NCI-H82 (cell line): ENCODE measurements at regions not wholly inside any gene's neighbourhood (a gene's known extent, or its start where the extent isn't known, plus 50 kb on each side); places are given as distances from the start of the nearest gene placed in this dataset.
A peak's percentile ranks its signal among the peaks of the same experiment; 100 is the strongest.
"Not testable (repeated sequence)": the region's sequence is repeated elsewhere in the genome, so short reads cannot be mapped to it uniquely, and the experiment has no call there.

Experiments used
- DNase-seq: peaks from one replicate; lab custom pipeline; 2025; lab: John Stamatoyannopoulos, UW

GRCh38 chr15:69679623-69680228 is 227.1 kb downstream of the RPLP1 start:
- no peak for DNase-seq

DNA sequence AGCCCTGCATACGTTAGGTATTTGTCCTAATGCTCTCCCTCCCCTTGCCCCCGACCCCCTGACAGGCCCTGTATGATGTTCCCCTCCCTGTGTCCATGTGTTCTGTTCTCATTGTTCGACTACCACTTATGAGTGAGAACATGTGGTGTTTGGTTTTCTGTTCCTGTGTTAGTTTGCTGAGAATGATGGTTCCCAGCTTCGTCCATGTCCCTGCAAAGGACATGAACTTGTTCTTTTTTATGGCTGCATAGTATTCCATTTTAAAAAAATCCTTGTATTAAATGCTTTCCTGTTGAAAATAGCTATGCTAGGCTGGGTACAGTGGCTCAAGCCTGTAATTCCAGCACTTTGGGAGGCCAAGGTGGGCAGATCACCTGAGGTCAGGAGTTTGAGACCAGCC is 232.2 kb downstream of the RPLP1 start:
- not testable (repeated sequence) for DNase-seq

DNA sequence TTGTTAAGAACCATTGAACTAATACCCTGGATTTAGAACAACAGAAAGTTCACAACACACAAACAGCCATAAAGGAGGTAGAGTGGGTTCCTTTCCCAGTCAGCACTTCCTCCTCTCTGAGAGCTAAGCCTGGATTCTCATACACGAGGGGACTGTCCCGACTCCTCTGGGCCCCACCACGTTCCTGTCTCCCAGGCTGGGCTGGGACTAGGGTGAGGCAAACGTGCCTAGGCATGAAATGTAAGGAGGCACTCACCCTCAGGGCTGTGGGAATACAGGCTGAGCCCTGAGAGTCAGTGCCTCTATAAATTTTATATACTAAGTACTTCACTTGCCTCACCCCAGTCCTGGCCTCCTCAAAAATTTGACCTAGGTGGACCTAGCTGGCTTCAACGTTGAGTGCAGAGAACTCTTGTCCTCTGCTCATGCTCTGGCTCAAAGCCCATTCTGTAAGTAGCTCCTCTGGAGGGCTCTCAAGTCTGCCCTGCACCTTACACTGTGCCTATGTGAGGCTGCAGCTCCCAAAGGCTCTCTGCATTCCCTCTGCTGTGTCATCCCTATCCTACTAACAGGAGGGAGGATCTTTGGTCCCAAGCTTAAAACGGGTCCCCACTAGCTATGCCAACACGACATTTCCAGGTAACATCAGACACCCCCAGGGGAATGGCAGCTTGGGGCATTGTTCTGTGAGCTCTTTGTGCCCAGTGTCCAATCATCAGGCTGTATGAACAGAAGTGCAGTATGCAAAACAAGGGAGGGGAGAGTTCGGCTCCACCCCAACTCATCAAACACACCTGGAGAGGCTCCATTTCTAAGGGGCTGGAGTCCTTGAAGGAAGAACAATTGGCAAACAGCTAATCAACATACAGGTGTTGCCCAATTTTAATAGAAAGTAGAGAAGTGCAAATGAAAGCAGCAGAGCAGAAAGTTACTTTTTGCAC is 233.2 kb downstream of the RPLP1 start:
- DNase-seq: no peak

- DNase-seq: no peak
These were observed 234.0 kb downstream of the RPLP1 start for GRCh38 chr15:69686626-69687025.

- DNase-seq: no peak
These were observed 236.5 kb downstream of the RPLP1 start for GRCh38 chr15:69689133-69689532.

- no peak for DNase-seq
These were observed 238.8 kb downstream of the RPLP1 start for GRCh38 chr15:69691307-69692015.

- DNase-seq: peak; percentile 44
These were observed 239.7 kb downstream of the RPLP1 start for GRCh38 chr15:69692342-69692741.

GRCh38 chr15:69693059-69693458 is 240.4 kb downstream of the RPLP1 start:
- DNase-seq: no peak

- no peak for DNase-seq
These were observed 244.3 kb downstream of the RPLP1 start for GRCh38 chr15:69696946-69697345.

DNA sequence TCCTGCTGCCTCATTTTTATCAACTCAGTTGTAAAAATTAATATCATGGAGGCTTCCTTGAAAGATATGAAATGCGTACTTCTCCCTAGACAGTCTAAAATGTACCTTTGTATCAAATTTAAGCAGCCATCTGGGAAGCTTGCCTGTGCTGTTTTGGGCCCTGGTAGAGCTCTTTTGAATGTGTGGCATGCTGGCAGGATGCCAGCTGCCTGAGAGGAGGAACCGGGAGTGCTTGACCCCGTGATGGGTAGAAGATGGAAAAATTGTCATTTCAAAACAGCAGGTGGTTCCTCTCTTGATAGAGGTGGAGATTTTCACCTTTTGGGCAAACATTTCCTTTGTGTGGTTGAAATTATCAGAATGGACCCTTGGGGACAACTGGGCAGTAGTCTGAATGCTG is 245.3 kb downstream of the RPLP1 start:
- no peak for DNase-seq

DNA sequence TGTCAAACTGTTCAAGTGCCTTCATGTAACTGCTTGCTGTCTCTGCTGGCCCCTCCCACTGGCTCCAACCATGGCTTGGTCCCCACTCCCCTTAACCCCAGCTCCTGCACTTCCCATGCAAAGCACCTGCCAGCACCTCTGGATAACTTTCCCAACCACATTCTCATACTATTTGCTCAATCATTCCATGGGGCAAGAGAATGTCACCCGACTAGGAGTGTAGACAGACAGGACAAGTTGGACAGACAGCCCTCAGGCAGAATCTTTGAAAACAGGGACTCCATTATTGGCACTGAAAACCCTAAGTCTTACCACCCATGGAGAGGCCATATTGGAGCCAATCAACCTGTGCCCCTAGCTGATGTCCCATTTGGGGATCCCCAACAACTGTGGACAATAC is 246.5 kb downstream of the RPLP1 start:
- no peak for DNase-seq

DNA sequence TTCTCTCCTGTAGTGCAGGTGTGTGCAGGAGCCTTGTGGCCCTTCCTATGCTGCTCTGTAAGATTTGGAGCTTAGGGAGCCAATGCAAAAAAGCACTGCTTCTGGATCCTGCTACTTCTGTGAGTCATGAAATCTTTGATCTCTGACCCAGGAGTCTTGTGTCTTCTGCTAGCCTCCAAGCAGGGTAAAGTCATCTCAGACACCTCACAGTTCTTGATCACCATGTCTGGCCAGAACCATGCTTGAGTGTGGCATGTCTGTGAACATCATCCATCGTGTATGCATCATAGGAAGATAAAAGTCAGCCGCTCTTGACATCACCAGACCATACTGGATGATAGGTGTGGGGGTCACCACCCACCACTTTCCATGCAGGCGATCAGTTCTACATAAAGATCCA is 247.8 kb downstream of the RPLP1 start:
- no peak for DNase-seq

DNA sequence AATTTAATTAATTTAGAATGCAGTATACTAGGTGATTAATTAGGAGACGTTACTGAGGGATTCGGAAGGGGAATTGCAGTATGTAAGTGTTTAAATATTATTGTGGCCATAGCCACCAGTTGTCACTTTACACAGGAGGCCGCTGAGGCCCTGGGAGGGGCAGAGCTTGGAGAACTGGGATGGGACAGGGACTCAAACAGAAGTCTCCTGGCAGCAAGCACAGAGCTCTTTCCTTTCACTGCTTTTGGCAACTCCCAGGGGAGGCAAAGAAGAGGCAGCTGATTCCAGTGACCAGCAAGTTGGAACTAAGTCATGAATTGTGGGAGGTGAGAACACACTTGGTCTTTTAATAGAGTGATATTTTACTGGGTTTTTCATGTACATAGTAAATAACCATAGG is 248.6 kb downstream of the RPLP1 start:
- DNase-seq: no peak

DNA sequence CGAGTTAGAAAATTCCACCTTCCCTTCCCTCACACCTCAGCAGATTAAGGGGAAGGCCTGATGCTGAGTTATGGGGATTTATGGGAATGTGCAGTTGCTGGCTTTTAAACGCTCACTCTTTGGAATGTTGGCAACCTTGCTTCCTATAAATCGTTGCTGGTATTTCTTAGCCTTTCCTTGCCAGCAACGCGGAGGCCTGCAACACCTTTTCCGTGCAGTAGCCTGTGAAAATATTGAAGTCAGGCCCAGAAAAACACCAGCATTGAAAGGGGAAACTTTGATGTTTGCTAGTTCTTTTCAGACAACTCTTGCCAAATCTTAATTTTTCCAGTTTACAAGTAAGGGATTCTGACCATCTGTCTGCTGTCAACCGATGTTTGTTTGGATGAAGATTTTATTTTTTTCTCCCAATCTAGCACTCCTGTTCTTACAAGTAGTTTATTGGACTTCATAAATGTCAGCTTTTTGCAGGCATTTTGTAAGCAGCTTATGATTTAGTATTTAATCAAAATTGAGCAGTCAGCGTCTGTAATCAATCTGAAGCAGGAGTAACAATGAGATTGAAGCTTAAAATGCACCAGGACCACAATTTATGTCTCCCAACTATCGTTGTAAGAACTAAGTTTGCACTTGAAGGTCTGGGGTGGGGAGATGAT is 251.0 kb downstream of the RPLP1 start:
- no peak for DNase-seq

DNA sequence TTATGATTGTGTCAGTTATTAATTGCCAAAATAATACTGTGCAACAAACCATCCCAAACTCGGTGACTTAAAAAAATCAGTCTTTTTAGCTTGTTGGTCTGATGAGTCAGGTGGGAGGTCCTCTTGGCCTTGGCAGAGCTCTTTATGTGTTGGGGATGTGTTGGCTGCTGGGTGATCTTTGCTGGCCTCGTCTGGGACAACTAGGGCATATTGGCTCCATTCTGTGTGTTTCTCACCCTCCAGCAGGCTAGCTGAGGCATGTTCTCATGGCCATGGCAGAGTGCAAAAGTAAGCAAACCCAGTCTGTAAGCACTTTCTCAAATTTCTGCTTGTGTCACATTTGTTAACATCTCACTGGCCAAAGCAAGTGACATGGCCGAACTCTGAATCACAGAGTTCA is 251.6 kb downstream of the RPLP1 start:
- no peak for DNase-seq

- peak; percentile 78 for DNase-seq
These were observed 252.1 kb downstream of the RPLP1 start for GRCh38 chr15:69704700-69705099.

DNA sequence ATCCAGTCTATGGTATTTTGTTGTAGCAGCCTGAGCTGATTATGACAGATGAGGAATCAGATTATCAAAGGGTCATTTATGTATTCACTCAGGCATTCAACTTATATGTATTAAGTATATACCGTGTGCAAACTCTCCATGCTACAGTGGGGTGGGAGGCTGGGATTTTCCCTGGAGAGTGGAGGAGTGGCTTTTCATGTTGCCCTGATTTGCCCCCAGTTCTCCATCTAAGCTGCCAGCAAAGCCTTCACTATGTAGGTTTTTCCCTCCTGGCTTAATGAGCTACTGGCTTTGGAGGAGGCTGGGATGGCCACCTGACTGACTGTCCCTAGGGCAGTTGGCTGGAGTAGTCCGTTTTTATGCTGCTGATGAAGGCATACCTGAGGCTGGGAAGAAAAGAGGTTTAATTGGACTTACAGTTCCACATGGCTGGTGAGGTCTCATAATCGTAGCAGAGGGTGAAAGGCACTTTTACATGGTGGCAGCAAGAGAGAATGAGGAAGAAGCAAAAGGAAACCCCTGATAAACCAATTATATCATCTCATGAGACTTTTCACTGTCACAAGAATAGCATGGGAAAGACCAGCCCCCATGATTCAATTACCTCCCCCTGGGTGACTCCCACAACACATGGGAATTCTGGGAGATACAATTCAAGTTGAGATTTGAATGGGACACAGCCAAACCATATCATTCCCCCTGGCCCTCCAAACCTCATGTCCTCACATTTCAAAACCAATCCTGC is 253.9 kb downstream of the RPLP1 start:
- DNase-seq: peak; percentile 18

DNA sequence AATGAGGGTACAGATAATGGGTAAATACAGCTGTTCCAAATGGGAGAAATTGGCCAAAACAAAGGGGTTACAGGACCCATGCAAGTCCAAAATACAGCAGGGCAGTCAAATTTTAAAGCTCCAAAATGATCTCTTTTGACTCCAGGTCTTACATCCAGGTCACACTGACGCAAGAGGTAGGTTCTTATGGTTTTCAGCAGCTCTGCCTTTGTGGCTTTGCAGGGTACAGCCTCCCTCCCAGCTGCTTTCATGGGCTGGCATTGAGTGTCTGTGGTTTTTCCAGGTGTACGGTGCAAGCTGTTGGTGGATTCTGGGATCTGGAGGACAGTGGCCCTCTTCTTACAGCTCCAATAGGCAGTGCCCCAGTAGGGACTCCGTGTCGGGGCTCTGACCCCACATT is 254.6 kb downstream of the RPLP1 start:
- DNase-seq: not testable (repeated sequence)

- not testable (repeated sequence) for DNase-seq
These were observed 256.0 kb downstream of the RPLP1 start for GRCh38 chr15:69708436-69709122.

GRCh38 chr15:69712991-69713390 is 260.4 kb downstream of the RPLP1 start:
- no peak for DNase-seq
